Activated naive CD8-positive, alpha-beta T cell (primary cell): ENCODE measurements at regions not wholly inside any gene's neighbourhood (a gene's known extent, or its start where the extent isn't known, plus 50 kb on each side); places are given as distances from the start of the nearest gene placed in this dataset.

ENCODE experiments used
- H3K27ac Mint-ChIP-seq: one replicate; pipeline ENCODE4 v1.8.0; 2021; ENCODE audit warnings: mixed read lengths
- H3K27me3 Mint-ChIP-seq: one replicate; pipeline ENCODE4 v1.8.0; 2021; ENCODE audit warnings: mixed read lengths
- H3K36me3 Mint-ChIP-seq: one replicate; pipeline ENCODE4 v1.8.0; 2021; ENCODE audit warnings: mixed read lengths
- H3K4me1 Mint-ChIP-seq: one replicate; pipeline ENCODE4 v1.8.0; 2021; ENCODE audit warnings: low read depth, mixed read lengths
- H3K4me3 Mint-ChIP-seq: one replicate; pipeline ENCODE4 v1.8.0; 2021; ENCODE audit warnings: mild to moderate bottlenecking, mixed read lengths
- H3K9me3 Mint-ChIP-seq: one replicate; pipeline ENCODE4 v1.8.0; 2021; ENCODE audit warnings: low read depth, mixed read lengths

DNA sequence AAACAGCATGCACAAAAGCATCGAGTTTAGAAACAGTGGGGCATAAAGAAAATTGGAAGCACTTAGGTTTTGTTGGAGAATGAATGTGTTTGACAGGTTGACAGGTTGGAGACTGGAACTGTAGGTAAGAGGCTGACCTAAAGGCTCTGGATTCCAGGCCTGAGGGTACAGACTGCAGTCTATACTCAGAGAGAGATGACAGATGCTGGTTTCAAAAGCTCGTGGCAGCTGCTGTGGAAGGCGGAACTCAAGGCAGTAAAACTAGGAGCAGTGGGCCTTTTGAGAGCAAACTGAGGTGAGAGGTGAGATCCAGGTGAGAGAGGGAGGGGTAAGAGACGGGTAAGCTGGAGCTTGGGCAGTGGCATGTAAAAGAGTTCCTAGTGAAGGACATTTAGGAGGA, 415.2 kb downstream of the TRIML1 start:
- no peak overlapping the region for H3K4me3 Mint-ChIP-seq
- no peaks in the 10 kb centered on the region for H3K27me3 Mint-ChIP-seq
- H3K4me1 Mint-ChIP-seq = no peaks in the 10 kb centered on the region
- H3K9me3 Mint-ChIP-seq = peaks cover 3% of the 10 kb centered on the region
- no peaks in the 10 kb centered on the region for H3K36me3 Mint-ChIP-seq
- no peak overlapping the region for H3K27ac Mint-ChIP-seq

DNA sequence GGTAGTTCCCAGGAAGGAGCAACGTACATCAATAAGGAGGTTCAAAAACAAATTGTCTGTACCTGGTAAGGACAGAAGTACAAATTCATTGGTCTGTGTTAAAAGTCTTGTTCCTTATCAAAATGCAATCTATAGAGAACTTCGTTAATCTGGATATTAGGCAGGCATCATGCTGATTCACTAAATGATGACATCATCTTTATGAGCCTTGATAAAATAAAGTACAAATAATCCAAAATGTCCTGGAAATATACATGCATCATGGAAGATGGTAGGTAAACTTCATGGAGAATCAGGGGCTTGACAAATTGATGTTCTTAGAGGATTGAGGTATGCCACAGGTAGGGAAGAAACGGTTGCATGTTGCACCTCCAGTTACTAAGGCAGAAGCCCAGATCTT, 433.9 kb downstream of the TRIML1 start:
- Mint-ChIP-seq H3K4me3 (no peak overlapping the region), H3K27ac (no peak overlapping the region)

DNA sequence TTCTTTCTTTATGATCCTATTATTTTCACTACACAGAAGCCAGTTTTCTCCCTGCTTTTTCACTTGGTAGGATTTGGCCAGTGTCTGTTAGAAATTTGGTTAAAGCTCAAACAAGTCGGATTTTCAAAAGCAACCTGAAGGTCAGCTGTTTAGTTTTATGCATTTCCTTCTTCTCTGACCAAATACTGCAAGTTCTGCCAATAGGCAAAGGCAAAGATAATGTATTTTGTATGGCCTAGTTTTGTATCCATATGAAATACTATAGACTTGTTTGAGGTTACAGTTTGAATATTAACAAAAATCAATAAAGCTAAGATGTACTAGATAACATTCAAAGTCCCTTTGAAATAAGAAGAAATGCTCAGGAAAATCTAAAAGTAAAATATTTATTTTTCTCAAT, 439.4 kb downstream of the TRIML1 start:
- H3K4me1 Mint-ChIP-seq = no peaks in the 10 kb centered on the region
- H3K36me3 Mint-ChIP-seq = no peaks in the 10 kb centered on the region
- H3K27ac Mint-ChIP-seq = no peak overlapping the region

More for the DNA sequence above, 433.9 kb downstream of the TRIML1 start:
- no peaks in the 10 kb centered on the region for H3K4me1 Mint-ChIP-seq
- peaks cover 2% of the 10 kb centered on the region for H3K36me3 Mint-ChIP-seq
- H3K9me3 Mint-ChIP-seq = peaks cover 16% of the 10 kb centered on the region
- H3K27me3 Mint-ChIP-seq = no peaks in the 10 kb centered on the region

DNA sequence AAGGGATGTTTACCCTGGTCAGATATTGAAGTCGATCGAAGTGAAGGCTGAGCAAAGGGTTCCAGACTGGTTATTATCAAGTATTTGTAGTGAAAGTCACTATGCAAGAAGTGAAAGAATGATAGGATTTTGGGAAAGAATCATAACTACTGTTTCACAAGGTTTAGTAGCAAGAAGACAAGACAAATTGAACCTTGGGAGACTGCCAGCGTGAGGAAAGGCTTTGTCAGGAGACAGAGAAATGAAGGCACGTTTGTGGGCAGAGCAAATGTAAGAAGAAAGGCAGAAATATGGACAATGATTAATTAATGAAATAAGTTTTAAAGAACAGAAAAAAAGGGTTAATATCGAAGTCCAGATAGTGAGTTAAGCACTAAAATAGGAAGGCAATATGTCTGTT, 456.8 kb downstream of the TRIML1 start:
- Mint-ChIP-seq H3K36me3 (no peaks in the 10 kb centered on the region), H3K4me1 (no peaks in the 10 kb centered on the region), H3K27me3 (no peaks in the 10 kb centered on the region), H3K27ac (no peak overlapping the region), H3K4me3 (no peak overlapping the region), H3K9me3 (peaks cover 7% of the 10 kb centered on the region)

More for the DNA sequence above, 439.4 kb downstream of the TRIML1 start:
- H3K27me3 Mint-ChIP-seq = no peaks in the 10 kb centered on the region
- H3K4me3 Mint-ChIP-seq = no peak overlapping the region
- peaks cover 11% of the 10 kb centered on the region for H3K9me3 Mint-ChIP-seq

DNA sequence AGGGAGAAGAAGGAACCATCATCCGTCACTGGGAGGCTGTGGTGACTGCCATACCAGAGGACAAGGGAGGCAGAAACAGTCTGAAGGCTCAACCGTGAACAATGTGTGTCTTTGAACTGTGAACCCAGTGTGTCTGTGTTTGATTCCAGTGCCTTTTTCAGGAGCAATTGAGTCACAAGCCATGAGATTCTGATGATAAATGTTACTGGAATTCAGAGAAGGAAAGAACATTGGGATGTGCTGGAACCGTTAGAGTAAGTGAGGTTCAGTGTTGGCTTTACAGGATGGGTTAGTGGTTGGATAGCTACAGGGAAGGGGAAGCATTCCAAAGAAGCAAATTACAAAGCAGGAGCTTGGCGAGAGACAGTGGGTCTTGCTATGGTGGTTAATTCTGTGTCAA, 464.4 kb downstream of the TRIML1 start:
- Mint-ChIP-seq H3K4me1 (no peaks in the 10 kb centered on the region), H3K36me3 (no peaks in the 10 kb centered on the region)

DNA sequence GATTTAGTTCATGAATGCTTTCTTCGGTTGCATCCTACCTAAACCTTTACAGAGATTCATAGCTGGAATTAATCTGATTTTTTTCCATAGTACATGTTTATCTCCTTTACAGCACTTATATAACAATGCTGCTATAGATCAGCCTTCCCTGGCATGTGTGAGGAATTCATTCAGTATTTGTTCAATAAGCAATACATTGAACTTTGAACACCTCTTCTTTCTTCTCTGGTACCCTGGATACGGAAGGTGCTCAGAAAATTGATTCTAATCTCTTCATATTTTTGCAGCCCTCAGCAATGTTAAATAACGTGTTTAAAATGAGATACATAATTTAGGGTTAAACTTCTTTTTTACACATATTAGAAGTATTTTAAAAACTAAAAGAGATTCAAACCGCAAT, 467.4 kb downstream of the TRIML1 start:
- Mint-ChIP-seq H3K36me3 (no peaks in the 10 kb centered on the region), H3K4me1 (no peaks in the 10 kb centered on the region), H3K9me3 (no peaks in the 10 kb centered on the region), H3K27me3 (no peaks in the 10 kb centered on the region), H3K4me3 (no peak overlapping the region), H3K27ac (no peak overlapping the region)

More for the DNA sequence above, 464.4 kb downstream of the TRIML1 start:
- no peak overlapping the region for H3K4me3 Mint-ChIP-seq
- no peak overlapping the region for H3K27ac Mint-ChIP-seq
- H3K9me3 Mint-ChIP-seq = no peaks in the 10 kb centered on the region
- H3K27me3 Mint-ChIP-seq = no peaks in the 10 kb centered on the region

DNA sequence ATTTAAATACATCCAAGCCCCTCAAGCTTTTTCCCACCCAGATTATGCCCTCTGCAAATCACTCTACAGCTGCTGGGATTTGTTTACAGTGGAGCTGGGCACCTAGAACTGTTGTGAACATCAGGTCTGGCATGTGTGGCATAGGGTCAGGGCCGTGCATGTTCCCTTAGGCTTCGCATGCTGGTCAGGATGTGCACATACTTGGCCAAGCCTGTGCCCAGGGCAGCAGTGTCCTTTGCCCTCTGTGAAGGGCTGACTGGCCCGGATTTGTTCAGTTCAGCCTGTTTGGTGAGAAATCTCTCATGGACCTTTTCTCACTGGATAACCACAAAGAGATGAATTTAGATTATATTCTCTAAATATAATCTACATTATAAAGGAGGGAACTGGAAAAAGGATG, 471.9 kb downstream of the TRIML1 start:
- no peak overlapping the region for H3K27ac Mint-ChIP-seq
- no peak overlapping the region for H3K4me3 Mint-ChIP-seq
- no peaks in the 10 kb centered on the region for H3K4me1 Mint-ChIP-seq
- no peaks in the 10 kb centered on the region for H3K9me3 Mint-ChIP-seq
- H3K27me3 Mint-ChIP-seq = no peaks in the 10 kb centered on the region
- no peaks in the 10 kb centered on the region for H3K36me3 Mint-ChIP-seq

DNA sequence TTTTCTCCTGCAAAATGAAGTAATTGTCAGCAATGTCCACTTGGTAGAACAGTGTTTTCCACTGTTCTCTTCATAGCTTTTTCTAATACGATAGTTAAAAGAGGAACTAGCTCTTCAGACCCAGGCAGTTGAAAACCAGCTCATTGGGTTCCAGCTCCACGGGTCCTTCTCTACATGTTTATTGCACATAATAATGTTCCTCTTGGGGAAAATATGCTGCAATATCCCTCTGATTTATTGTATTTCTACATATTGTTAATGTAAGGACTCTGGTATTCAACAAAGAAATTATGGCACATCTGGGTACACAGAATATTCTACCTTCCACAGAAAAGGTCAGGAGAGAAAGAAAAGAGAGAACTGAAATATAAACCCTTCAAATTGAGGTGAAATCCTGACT, 473.4 kb downstream of the TRIML1 start:
- H3K27ac Mint-ChIP-seq = no peak overlapping the region
- no peaks in the 10 kb centered on the region for H3K36me3 Mint-ChIP-seq
- H3K27me3 Mint-ChIP-seq = no peaks in the 10 kb centered on the region
- H3K9me3 Mint-ChIP-seq = peaks cover 4% of the 10 kb centered on the region
- no peak overlapping the region for H3K4me3 Mint-ChIP-seq
- H3K4me1 Mint-ChIP-seq = no peaks in the 10 kb centered on the region

DNA sequence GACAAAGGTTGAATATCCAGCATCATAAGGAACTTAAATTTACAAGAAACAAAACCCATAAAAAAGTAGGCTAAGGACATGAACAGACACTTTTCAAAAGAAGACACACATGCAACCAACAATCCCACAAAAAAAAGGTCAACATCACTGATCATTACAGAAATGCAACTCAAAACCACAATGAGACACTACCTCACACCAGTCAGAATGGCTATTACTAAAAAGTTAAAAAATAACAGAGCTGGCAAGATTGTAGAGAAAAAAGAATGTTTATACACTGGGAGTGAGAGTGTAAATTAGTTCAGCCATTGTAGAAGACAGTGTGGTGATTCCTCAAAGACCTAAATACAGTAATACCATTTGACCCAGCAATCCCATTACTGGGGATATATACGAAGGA, 474.7 kb downstream of the TRIML1 start:
- Mint-ChIP-seq H3K9me3 (peaks cover 4% of the 10 kb centered on the region), H3K4me3 (no peak overlapping the region), H3K27me3 (no peaks in the 10 kb centered on the region), H3K27ac (no peak overlapping the region), H3K4me1 (no peaks in the 10 kb centered on the region), H3K36me3 (no peaks in the 10 kb centered on the region)

DNA sequence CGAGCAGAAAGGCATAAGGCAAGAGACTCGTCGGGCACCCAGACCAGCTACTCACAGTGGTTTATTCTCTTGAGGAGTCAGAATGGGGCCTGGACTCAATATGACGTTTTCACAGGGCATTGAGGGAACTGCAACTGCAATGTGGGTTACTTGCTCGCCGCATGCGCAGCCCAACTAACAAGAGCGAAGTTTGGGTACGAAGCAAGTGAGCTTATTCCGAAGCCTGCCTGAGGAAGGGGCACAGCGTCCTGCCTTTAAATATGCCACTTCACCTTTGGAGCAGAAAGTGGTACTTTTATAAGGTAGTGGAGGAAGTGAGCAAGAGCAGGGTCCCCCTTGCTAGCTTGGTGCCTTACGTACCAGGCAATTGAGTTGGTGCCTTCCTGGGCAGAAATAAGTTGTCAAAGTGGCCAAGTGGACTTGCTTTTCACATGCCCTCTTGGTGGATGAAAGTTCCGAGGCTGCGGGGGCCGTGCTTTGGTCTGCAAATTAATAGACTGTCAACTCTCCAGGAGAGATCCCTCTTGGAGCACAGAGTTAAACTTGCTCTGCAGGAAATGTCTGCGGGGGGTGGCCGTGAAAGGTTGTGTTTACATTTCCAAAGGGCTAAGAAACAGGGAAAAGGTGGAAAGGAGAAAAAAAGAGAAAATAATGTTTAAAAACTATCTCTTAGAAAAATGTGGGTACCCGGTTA, 480.4 kb downstream of the TRIML1 start:
- H3K9me3 Mint-ChIP-seq = peaks cover 4% of the 10 kb centered on the region

DNA sequence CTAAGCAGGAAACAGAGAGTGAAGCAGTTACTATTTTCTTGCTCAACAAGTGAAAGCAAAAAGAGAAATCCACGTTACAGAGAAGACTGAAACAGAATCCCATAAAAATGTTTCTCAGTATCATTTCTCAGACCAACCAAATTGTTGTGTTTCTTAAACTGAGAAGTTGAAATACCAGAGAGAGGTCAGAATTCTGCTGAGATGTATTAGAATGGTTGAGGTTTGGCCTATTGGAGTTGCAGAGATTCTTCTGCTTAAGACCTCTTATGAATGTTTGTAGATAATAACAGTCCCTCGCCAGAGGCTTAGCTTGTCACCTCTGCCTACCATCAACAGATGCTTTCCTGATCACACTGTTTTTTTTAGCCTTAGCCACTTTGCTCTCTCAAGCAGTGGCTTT, 481.4 kb downstream of the TRIML1 start:
- no peak overlapping the region for H3K4me3 Mint-ChIP-seq
- H3K36me3 Mint-ChIP-seq = no peaks in the 10 kb centered on the region
- H3K27ac Mint-ChIP-seq = no peak overlapping the region
- H3K27me3 Mint-ChIP-seq = no peaks in the 10 kb centered on the region
- peaks cover 7% of the 10 kb centered on the region for H3K9me3 Mint-ChIP-seq
- no peaks in the 10 kb centered on the region for H3K4me1 Mint-ChIP-seq

More for the DNA sequence above, 480.4 kb downstream of the TRIML1 start:
- no peaks in the 10 kb centered on the region for H3K4me1 Mint-ChIP-seq
- no peak overlapping the region for H3K27ac Mint-ChIP-seq
- no peaks in the 10 kb centered on the region for H3K27me3 Mint-ChIP-seq
- H3K36me3 Mint-ChIP-seq = no peaks in the 10 kb centered on the region
- no peak overlapping the region for H3K4me3 Mint-ChIP-seq

DNA sequence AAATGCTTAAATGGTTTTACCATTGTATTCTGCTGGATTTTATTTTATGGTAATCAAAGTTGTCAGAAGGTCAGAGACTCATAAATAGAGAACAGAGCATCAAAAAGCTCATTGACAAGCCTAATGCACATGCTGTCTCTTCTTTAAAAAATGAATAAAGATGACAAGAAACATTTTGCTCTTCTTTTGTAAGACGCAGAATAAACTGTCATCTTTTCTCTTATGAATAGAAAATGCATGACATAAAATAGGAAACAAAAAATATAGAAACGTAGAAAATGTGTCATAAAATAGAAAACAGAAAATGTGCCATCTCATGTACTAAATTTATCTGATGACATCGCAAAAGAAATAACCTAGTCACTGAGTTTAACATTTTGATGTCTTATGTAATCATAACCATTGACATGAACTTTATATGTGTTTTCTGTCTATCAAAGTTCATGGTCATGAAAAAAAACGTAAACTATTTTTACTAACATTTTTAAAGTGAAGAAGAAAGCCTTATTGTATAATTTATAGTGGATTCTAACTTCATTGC, 484.1 kb downstream of the TRIML1 start:
- H3K27me3 Mint-ChIP-seq = no peaks in the 10 kb centered on the region
- no peaks in the 10 kb centered on the region for H3K4me1 Mint-ChIP-seq
- H3K27ac Mint-ChIP-seq = no peak overlapping the region
- no peak overlapping the region for H3K4me3 Mint-ChIP-seq
- H3K36me3 Mint-ChIP-seq = no peaks in the 10 kb centered on the region
- peaks cover 12% of the 10 kb centered on the region for H3K9me3 Mint-ChIP-seq

DNA sequence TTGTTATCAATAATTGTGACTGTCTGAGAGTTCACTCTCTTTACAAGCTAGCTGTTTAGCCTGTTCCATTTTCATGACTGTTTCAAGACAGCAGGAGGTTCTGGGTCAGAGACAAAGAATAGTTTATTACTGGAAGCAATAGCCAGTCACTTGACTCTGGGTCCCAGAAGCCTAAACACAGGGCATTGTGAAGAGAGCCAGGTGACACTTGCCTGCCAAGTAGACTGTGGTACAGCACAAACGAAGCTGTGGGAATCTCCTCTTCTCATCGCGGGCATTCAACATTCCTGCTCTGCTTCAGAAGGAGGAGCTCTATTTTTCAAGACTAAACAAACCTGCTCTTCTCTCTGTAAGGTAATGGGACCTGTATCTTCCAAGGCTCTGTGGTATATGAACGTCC, 485.1 kb downstream of the TRIML1 start:
- Mint-ChIP-seq H3K4me3 (no peak overlapping the region), H3K27ac (no peak overlapping the region), H3K9me3 (peaks cover 12% of the 10 kb centered on the region), H3K4me1 (no peaks in the 10 kb centered on the region), H3K36me3 (no peaks in the 10 kb centered on the region), H3K27me3 (no peaks in the 10 kb centered on the region)

DNA sequence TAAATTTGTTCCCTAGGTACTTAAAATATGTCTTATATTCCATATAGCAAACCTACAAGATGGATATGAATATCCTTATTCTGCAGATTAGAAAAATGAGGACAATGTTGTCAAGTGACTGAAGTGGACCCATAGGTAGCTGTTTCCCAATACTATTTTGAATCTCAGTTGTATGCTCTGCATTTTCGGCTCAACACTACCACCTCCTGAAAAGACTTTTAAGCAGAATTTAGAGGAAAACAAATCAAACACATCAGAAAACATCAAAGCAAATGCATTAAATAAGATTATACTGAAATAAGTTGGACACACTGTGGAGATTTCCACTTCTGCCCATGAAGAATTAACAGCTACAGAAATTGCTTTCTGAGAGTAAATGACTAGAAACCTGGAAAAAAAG, 488.7 kb downstream of the TRIML1 start:
- Mint-ChIP-seq H3K27ac (no peak overlapping the region), H3K4me3 (no peak overlapping the region), H3K9me3 (peaks cover 21% of the 10 kb centered on the region), H3K36me3 (no peaks in the 10 kb centered on the region), H3K4me1 (no peaks in the 10 kb centered on the region), H3K27me3 (no peaks in the 10 kb centered on the region)

DNA sequence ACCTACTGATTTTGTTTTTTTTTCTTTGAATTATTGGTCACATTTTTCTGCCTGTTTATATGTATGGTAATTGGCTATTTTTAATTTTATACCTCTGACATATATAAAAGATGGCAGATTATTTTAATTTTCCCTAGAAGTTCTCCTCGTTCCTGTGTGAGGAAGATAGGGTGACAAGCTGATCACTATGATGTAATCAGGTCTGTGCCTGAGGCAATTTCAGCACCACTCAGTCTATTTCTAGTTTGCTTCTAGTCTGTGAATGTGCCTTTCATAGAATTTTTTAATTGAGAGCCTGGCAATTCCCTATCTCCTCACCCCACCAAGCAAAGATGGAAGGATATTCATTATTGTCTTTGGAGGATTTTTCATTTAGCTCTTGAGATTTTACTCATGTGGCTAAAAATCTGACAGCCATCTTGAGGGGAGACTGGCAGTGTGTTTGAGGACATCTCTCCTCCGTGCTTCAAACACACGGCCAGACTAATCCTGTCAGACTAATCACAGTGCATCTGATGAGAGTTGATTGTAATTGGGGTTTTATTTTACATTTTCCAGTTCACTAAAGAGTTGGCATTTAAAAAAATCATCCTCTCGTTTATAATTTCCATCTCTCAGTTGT, 500.3 kb downstream of the TRIML1 start:
- H3K4me3 Mint-ChIP-seq = no peak overlapping the region
- H3K4me1 Mint-ChIP-seq = no peaks in the 10 kb centered on the region
- no peaks in the 10 kb centered on the region for H3K36me3 Mint-ChIP-seq
- H3K27me3 Mint-ChIP-seq = no peaks in the 10 kb centered on the region
- H3K27ac Mint-ChIP-seq = no peak overlapping the region
- peaks cover 7% of the 10 kb centered on the region for H3K9me3 Mint-ChIP-seq
